HEK293 (cell line): ENCODE measurements at regions not wholly inside any gene's neighbourhood (a gene's known extent, or its start where the extent isn't known, plus 50 kb on each side); places are given as distances from the start of the nearest gene placed in this dataset.
"Not testable (repeated sequence)": the region's sequence is repeated elsewhere in the genome, so short reads cannot be mapped to it uniquely, and the experiment has no call there.

Experiments used
- CTCF ChIP-seq: fragments of 450-650 bp; formaldehyde crosslinking; IDR thresholded peaks from 2 replicates; pipeline ENCODE4 v1.5.1; 2016; ENCODE audit warnings: missing biosample characterization, missing genetic modification characterization
- PBX3 ChIP-seq: sonication (generic); formaldehyde crosslinking; IDR thresholded peaks from 2 replicates; pipeline ENCODE4 v1.8.1; 2022; ENCODE audit warnings: mild to moderate bottlenecking, moderate library complexity, missing genetic modification reagents
- YY1 ChIP-seq: fragments of 450-650 bp; formaldehyde crosslinking; IDR thresholded peaks from 2 replicates; pipeline ENCODE4 v1.5.1; 2018; ENCODE audit warnings: missing biosample characterization, missing genetic modification characterization
- ZNF362 ChIP-seq: fragments of 450-650 bp; formaldehyde crosslinking; IDR thresholded peaks from 2 replicates; pipeline ENCODE4 v1.5.1; 2016; ENCODE audit warnings: missing biosample characterization, missing genetic modification characterization

GRCh38 chr1:85523061-85523460, 57.5 kb upstream of the CCN1 start:
- not testable (repeated sequence) for TF ChIP-seq YY1 (tag by site-specific recombination); PBX3; CTCF (tag by site-specific recombination); ZNF362 (tag by site-specific recombination)
